ENCODE measurements at regions not wholly inside any gene's neighbourhood (a gene's known extent, or its start where the extent isn't known, plus 50 kb on each side); places are given as distances from the start of the nearest gene placed in this dataset.
"Not testable (repeated sequence)": the region's sequence is repeated elsewhere in the genome, so short reads cannot be mapped to it uniquely, and the experiment has no call there.

DNA sequence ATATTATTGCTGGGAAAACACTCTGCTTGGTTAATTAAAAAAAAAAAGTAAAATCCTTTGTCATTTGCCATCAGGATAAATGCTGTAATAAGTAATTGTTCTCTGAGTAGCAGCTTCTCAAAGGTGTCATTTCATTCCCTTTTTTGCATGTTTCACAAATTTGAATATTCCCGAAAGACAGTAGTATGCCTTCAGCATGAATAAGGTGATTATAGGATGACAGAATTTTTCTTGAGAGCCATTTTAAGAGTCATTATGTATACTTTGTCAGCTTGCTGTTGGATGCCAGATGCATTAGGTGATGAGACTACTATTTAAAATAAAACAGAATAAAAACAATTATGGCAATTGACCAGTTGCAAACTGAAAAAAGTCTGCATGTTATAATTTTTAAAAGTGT, 200.7 kb downstream of the HDGFL1 start:
- no peak overlapping the region for H3K27ac ChIP-seq
- TF ChIP-seq ZFX (IDR thresholded peaks at IDR 0.05) = no peak
- TF ChIP-seq, protein P1, sequence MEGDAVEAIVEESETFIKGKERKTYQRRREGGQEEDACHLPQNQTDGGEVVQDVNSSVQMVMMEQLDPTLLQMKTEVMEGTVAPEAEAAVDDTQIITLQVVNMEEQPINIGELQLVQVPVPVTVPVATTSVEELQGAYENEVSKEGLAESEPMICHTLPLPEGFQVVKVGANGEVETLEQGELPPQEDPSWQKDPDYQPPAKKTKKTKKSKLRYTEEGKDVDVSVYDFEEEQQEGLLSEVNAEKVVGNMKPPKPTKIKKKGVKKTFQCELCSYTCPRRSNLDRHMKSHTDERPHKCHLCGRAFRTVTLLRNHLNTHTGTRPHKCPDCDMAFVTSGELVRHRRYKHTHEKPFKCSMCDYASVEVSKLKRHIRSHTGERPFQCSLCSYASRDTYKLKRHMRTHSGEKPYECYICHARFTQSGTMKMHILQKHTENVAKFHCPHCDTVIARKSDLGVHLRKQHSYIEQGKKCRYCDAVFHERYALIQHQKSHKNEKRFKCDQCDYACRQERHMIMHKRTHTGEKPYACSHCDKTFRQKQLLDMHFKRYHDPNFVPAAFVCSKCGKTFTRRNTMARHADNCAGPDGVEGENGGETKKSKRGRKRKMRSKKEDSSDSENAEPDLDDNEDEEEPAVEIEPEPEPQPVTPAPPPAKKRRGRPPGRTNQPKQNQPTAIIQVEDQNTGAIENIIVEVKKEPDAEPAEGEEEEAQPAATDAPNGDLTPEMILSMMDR (conservative IDR thresholded peaks at IDR 0.05) = no peak

DNA sequence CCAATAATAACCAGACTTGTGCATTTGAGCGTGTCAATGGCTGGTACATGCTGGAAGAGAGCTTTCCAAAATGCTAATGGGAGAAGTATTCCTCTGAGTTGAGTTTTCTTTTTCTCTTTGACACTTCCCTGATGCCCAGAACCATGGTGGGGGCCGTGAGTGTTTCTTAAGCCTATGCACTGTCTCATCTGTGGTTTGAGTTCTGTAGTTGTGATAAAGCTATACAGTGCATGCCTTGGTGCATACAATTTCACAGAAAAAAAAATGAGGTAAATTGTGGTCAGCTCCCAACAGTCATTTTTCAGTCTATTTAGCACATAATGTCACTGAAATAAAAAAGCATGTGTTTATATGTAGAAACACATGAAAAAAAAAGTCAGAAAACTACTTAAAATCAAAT, 204.8 kb downstream of the HDGFL1 start:
- TF ChIP-seq ZFX (IDR thresholded peaks at IDR 0.05) = no peak
- TF ChIP-seq, protein P1 (conservative IDR thresholded peaks at IDR 0.05) = no peak

DNA sequence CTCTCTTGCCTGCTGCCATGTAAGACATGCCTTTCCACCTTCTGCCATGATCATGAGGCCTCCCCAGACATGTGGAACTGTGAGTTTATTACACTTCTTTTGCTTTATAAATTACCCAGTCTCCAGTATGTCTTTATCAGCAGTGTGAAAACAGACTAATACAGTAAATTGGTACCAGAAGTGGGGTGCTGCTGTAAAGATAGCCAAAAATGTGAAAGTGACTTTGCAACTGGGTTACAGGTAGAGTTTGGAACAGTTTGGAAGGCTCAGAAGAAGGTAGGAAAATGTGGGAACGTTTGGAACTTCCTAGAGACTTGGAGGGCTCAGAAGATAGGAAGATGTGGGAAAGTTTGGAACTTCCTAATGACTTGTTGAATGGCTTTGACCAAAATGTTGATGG, 209.1 kb downstream of the HDGFL1 start:
- not testable (repeated sequence) for H3K27ac ChIP-seq

More for the DNA sequence above, 204.8 kb downstream of the HDGFL1 start:
- H3K27ac ChIP-seq = no peak overlapping the region

DNA sequence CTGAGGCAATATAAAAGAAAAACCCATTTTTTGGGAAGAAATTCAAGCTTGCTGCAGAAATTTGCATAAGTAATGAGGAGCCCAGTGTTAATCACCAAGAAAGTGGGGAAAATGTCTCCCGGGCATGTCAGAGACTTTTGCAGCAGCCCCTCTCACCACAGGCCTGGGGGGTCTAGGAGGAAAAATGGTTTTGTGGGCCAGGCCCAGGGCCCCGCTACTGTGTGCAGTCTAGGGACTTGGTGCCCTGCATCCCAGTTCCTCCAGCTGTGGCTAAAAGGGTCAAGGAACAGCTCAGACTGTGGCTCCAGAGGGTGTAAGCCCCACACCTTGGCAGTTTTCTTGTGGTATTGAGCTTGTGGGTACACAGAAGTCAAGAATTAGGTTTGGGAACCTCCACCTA, 209.7 kb downstream of the HDGFL1 start:
- no peak for TF ChIP-seq ZFX (IDR thresholded peaks at IDR 0.05)
- TF ChIP-seq, protein P1 (conservative IDR thresholded peaks at IDR 0.05) = no peak
- no peak overlapping the region for H3K27ac ChIP-seq

DNA sequence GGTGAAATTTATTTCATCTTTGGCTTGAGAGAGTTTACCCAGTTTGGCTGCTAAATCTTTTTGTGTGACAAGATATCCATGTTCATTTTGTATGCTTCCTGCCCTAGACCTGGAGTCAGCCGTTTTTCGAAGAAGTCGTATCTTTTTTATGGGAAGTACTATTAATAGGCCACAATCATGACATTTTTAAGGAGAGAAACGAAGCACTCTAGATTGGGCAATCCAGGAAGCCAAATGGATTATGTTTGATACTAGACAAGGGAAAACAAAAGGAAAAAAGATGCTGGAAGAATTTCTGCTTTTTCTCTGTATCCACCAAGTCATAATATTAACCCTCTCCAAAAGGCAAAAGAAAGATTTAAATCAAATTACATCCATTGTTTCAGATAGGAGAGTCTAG, 214.6 kb downstream of the HDGFL1 start:
- no peak for TF ChIP-seq ZFX (IDR thresholded peaks at IDR 0.05)
- TF ChIP-seq, protein P1 (conservative IDR thresholded peaks at IDR 0.05) = no peak
- no peak overlapping the region for H3K27ac ChIP-seq

DNA sequence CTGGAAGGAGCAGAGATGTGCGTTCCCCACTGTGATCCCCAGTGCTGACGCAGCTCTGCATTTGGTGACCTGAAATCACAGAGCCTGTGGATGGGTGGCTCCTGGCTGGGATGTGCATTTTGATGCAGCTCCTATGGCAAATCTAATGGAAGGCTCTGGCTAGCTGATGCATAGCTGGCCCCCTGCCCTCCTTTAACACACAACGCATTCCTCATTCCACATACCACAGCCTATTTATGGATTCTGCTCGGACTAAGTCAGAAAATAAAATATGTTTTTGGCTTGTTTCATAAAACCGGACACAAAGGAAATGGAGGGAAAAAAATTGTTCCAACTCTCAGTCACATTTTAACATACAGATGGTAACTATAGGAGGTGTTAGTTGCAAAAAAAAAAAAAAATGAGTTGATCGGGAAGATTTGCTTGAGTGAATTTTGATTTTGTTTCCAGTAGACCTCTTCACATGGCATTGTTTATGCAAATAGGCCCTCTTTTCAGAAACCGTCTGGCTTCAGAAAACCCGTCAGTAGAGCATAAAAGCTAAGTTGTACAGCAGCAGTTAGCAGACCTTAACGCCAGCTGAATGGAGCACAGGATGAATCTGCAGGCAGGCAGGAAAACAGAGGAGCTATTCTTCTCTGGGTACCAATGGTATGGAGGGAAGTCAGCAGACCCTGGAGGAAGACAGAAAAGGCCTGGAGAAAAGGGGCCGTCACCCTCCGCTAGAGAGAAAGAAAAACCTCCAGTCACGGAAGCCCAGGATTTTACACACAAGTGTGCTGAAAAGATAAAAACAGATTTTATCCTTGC, 215.4 kb downstream of the HDGFL1 start:
- no peak overlapping the region for H3K27ac ChIP-seq
- TF ChIP-seq, protein P1 (conservative IDR thresholded peaks at IDR 0.05) = no peak
- TF ChIP-seq ZFX (IDR thresholded peaks at IDR 0.05) = no peak

DNA sequence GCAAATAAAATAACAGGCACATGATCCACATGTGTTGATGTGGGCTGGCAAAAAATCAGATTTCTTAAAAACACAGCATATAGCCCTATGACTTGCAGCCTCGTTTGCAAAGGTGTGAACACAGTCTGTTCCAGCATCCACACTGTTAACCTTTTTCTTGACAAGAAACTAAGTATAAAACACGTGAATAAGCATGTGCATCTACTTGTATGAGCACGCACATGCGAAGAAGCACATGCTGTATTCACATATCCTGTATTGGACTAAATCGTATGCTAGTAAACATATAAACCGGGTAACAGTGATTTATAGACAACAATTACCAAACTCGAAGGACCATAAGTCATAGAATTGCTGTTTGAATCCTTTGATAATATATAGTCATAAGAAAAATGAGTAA, 218.7 kb downstream of the HDGFL1 start:
- no peak for TF ChIP-seq ZFX (IDR thresholded peaks at IDR 0.05)
- TF ChIP-seq, protein P1 (conservative IDR thresholded peaks at IDR 0.05) = no peak

DNA sequence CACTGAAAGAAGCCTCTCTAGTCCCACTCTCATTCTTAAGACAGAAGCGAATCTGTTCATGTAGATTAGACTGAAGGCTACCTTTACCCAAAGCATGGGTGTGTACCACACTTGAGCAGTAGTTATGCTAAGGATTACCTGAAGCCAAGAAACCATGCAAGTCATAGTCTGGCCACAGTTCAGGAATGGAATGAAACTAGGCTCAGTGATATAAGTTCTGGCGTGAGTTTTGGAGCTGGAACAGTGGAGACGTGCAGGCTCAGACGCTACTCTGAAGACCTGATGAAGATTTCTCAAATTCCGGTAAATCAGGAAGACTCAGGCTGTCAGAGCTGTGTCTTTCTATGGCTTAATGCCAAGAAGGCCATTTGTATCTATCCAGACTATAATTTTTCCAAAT, 219.9 kb downstream of the HDGFL1 start:
- TF ChIP-seq ZFX (IDR thresholded peaks at IDR 0.05) = no peak
- TF ChIP-seq, protein P1 (conservative IDR thresholded peaks at IDR 0.05) = no peak

More for the DNA sequence above, 218.7 kb downstream of the HDGFL1 start:
- H3K27ac ChIP-seq = no peak overlapping the region

More for the DNA sequence above, 219.9 kb downstream of the HDGFL1 start:
- H3K27ac ChIP-seq = no peak overlapping the region
